Central memory CD8-positive, alpha-beta T cell (primary cell): ENCODE measurements at regions not wholly inside any gene's neighbourhood (a gene's known extent, or its start where the extent isn't known, plus 50 kb on each side); places are given as distances from the start of the nearest gene placed in this dataset.

Experiments
- ATAC-seq: fragments of 150-1000 bp; cut with Tn5 transposase; replicated peaks from 2 replicates; pipeline ENCODE4 v1.10.0; 2022; ENCODE audit warnings: mild to moderate bottlenecking, moderate FRiP score, moderate number of reproducible peaks; ENCODE audit not compliant: poor library complexity, severe bottlenecking; ENCODE audit errors: extremely low read depth
- DNase-seq, 2 donors: peaks; one replicate each; pipeline ENCODE4 v3.0.0; 2021; ENCODE audit warnings: low spot score in 2 of 2
- H3K27ac Mint-ChIP-seq: one replicate; pipeline ENCODE4 v1.8.0; 2022; ENCODE audit warnings: low read depth, mild to moderate bottlenecking, moderate library complexity, mixed read lengths
- H3K27me3 Mint-ChIP-seq: one replicate; pipeline ENCODE4 v1.8.0; 2022; ENCODE audit warnings: mixed read lengths
- H3K36me3 Mint-ChIP-seq: one replicate; pipeline ENCODE4 v1.8.0; 2022; ENCODE audit warnings: mild to moderate bottlenecking, moderate library complexity, mixed read lengths; ENCODE audit not compliant: insufficient read depth
- H3K4me1 Mint-ChIP-seq: one replicate; pipeline ENCODE4 v1.8.0; 2022; ENCODE audit warnings: mixed read lengths
- H3K4me3 Mint-ChIP-seq: one replicate; pipeline ENCODE4 v1.8.0; 2022; ENCODE audit warnings: mild to moderate bottlenecking, moderate library complexity, mixed read lengths
- H3K9me3 Mint-ChIP-seq: one replicate; pipeline ENCODE4 v1.8.0; 2022; ENCODE audit warnings: mixed read lengths

GRCh38 chr14:101395779-101396178 lies 165.5 kb upstream of the DIO3 start:
- ATAC-seq (no peak), DNase-seq (no peak)
- Mint-ChIP-seq H3K27me3 (peaks cover 78% of the 10 kb centered on the region), H3K4me1 (no peaks in the 10 kb centered on the region), H3K9me3 (no peaks in the 10 kb centered on the region), H3K4me3 (no peak overlapping the region), H3K27ac (no peak overlapping the region), H3K36me3 (no peaks in the 10 kb centered on the region)

DNA sequence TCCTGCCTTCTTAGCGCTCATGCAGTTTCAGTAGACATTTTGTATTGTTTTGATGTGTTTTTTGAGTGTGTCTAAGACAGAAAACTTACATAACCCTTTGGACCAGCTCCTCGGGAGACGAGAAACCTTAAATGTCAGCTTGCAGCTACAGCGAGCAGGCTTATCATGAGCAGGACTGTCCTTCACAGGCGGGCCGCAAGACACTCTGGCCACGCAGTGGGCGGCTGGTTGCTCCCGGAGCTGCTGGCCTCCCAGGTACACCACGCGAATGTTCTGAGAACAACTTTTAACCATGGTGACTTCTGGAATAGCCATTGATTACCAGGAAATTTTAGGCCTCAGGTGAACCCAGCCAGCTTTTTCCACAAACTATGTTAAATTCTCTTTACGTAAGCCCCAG lies 164.1 kb upstream of the DIO3 start:
- H3K4me3 Mint-ChIP-seq: no peak overlapping the region
- no peak for ATAC-seq
- H3K36me3 Mint-ChIP-seq: no peaks in the 10 kb centered on the region
- no peak overlapping the region for H3K27ac Mint-ChIP-seq
- H3K27me3 Mint-ChIP-seq: peaks cover 78% of the 10 kb centered on the region
- H3K4me1 Mint-ChIP-seq: no peaks in the 10 kb centered on the region
- DNase-seq: no peak
- no peaks in the 10 kb centered on the region for H3K9me3 Mint-ChIP-seq

- Mint-ChIP-seq H3K27ac (no peak overlapping the region), H3K27me3 (peaks cover 78% of the 10 kb centered on the region), H3K9me3 (no peaks in the 10 kb centered on the region), H3K4me3 (no peak overlapping the region), H3K4me1 (no peaks in the 10 kb centered on the region), H3K36me3 (no peaks in the 10 kb centered on the region)
- ATAC-seq (no peak), DNase-seq (no peak)
These were observed 163.3 kb upstream of the DIO3 start for GRCh38 chr14:101398011-101398410.

DNA sequence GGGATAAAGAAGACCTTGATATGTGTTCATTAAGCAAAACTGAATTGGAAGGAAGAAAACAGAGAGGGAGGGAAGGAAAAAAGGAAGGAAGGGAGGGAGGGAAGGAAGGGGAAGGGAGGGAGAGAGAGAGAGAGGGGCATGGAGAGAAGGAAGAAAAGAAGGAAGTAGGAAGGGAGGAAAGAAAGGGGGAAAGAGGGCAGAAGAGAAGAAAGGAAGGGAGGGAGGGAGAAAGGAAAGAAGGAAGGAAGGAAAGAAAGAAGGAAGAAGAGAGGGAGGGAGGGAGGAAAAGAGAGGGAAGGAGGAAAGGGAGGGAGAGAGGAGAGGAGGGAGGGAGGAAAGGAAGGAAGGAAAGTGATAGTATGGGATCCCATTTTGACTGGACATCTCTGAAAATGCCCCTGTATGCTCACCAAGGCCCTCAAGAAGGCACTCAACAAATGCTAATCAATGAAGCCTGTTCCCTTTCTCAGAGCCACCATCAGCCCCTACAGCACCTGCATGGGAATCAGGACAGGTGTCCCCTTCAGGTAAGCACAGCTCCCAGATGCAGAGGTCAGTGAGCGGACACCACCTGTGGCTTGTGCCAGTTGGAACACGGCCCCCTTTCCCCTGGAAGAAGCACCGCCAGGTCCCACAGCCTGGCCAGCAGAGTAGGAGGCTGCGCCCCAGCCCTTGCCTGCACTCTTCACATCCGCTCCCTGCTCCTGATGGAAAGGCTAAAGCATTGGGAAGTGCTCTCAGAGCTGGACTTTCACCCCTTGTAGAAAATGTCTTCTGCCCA lies 161.4 kb upstream of the DIO3 start:
- Mint-ChIP-seq H3K27me3 (peaks cover 78% of the 10 kb centered on the region), H3K27ac (no peak overlapping the region), H3K4me1 (no peaks in the 10 kb centered on the region), H3K36me3 (no peaks in the 10 kb centered on the region), H3K4me3 (no peak overlapping the region), H3K9me3 (no peaks in the 10 kb centered on the region)
- DNase-seq (no peak), ATAC-seq (no peak)

GRCh38 chr14:101400830-101401229 lies 160.5 kb upstream of the DIO3 start:
- Mint-ChIP-seq H3K36me3 (no peaks in the 10 kb centered on the region), H3K27ac (no peak overlapping the region), H3K4me1 (no peaks in the 10 kb centered on the region), H3K27me3 (peaks cover 79% of the 10 kb centered on the region), H3K4me3 (no peak overlapping the region), H3K9me3 (no peaks in the 10 kb centered on the region)
- ATAC-seq: no peak
- no peak for DNase-seq

DNA sequence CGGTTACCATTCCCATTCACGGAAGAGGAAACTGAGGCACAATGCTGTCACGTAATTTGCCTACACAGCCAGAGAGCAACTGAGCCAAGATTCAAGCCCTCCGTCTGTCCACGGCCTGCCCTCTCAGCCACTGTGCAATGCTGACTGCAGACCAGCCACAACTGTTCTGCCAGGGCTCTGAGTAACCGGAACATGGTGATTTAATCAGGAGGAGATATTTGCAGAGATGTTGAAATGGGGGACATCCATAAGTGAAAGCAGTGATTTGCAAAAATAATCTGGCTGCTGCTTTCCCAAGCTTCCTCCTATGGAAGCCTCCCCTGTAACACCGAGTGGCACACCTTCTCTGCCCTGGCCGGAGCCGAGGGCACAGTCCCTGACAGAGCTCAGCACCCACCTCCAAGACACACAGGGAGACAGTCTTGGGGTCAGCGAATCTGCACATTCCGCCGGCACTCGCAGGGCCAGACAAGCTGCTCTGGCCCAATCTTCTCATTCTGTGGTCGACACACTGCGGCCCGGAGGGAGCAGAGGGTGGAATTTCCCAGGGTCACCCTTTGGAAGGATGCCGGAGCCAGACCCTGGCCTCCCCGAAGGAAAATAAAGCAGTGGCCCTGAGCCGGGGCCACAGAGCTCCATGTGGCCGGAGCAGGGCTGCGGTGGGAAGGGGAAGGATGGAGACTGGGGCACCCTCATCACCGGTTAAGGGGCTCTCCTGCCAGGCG lies 158.2 kb upstream of the DIO3 start:
- DNase-seq (no peak), ATAC-seq (no peak)
- Mint-ChIP-seq H3K27me3 (peaks cover 95% of the 10 kb centered on the region), H3K36me3 (no peaks in the 10 kb centered on the region), H3K27ac (no peak overlapping the region), H3K4me3 (no peak overlapping the region), H3K4me1 (no peaks in the 10 kb centered on the region), H3K9me3 (no peaks in the 10 kb centered on the region)

GRCh38 chr14:101404426-101405170 lies 156.7 kb upstream of the DIO3 start:
- DNase-seq (no peak), ATAC-seq (no peak)
- H3K9me3 Mint-ChIP-seq: no peaks in the 10 kb centered on the region
- peaks cover 95% of the 10 kb centered on the region for H3K27me3 Mint-ChIP-seq
- no peak overlapping the region for H3K27ac Mint-ChIP-seq
- H3K4me1 Mint-ChIP-seq: no peaks in the 10 kb centered on the region
- H3K36me3 Mint-ChIP-seq: no peaks in the 10 kb centered on the region
- no peak overlapping the region for H3K4me3 Mint-ChIP-seq

- Mint-ChIP-seq H3K9me3 (no peaks in the 10 kb centered on the region), H3K4me3 (no peak overlapping the region), H3K27ac (no peak overlapping the region), H3K4me1 (no peaks in the 10 kb centered on the region), H3K36me3 (no peaks in the 10 kb centered on the region), H3K27me3 (peaks cover 95% of the 10 kb centered on the region)
- DNase-seq (no peak), ATAC-seq (no peak)
These were observed 156.0 kb upstream of the DIO3 start for GRCh38 chr14:101405171-101405883.

DNA sequence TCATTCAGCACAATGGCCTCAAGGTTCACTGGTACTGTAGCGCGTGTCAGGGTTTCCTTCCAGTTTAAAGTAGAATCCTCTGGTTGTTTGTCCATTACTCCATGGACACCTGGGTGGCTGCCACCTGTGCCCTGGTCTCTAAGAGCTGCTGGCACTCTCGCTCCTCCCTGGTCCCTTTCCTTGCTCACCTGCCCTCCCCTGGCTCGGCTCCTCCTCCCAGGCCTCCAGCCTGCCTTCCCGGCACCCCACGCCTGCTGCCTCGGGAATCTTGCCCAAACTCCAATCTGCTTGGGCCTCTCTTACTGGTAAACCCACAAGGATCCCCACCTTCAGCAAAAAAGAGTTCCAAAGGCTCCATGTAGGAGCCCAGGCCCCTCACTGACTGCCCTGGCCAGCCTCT lies 154.4 kb upstream of the DIO3 start:
- no peaks in the 10 kb centered on the region for H3K36me3 Mint-ChIP-seq
- no peaks in the 10 kb centered on the region for H3K4me1 Mint-ChIP-seq
- no peak overlapping the region for H3K27ac Mint-ChIP-seq
- DNase-seq (no peak), ATAC-seq (no peak)
- no peak overlapping the region for H3K4me3 Mint-ChIP-seq
- peaks cover 84% of the 10 kb centered on the region for H3K27me3 Mint-ChIP-seq
- no peaks in the 10 kb centered on the region for H3K9me3 Mint-ChIP-seq

- no peak overlapping the region for H3K27ac Mint-ChIP-seq
- H3K27me3 Mint-ChIP-seq: peaks cover 83% of the 10 kb centered on the region
These were observed 154.0 kb upstream of the DIO3 start for GRCh38 chr14:101407328-101407727.

GRCh38 chr14:101408077-101408831 lies 153.0 kb upstream of the DIO3 start:
- H3K4me1 Mint-ChIP-seq: no peaks in the 10 kb centered on the region
- H3K27me3 Mint-ChIP-seq: peaks cover 83% of the 10 kb centered on the region
- no peaks in the 10 kb centered on the region for H3K9me3 Mint-ChIP-seq
- ATAC-seq: no peak
- H3K4me3 Mint-ChIP-seq: no peak overlapping the region
- no peaks in the 10 kb centered on the region for H3K36me3 Mint-ChIP-seq
- DNase-seq: no peak
- H3K27ac Mint-ChIP-seq: no peak overlapping the region

More at GRCh38 chr14:101407328-101407727, 154.0 kb upstream of the DIO3 start:
- H3K4me1 Mint-ChIP-seq: no peaks in the 10 kb centered on the region
- ATAC-seq (no peak), DNase-seq (no peak)
- no peaks in the 10 kb centered on the region for H3K36me3 Mint-ChIP-seq
- H3K9me3 Mint-ChIP-seq: no peaks in the 10 kb centered on the region
- H3K4me3 Mint-ChIP-seq: no peak overlapping the region
